Mesenchymal stem cell (in vitro differentiated cells and primary cell): ENCODE measurements at regions not wholly inside any gene's neighbourhood (a gene's known extent, or its start where the extent isn't known, plus 50 kb on each side); places are given as distances from the start of the nearest gene placed in this dataset.
A peak's percentile ranks its signal among the peaks of the same experiment; 100 is the strongest.

Experiments used
- DNase-seq: peaks from one replicate; pipeline ENCODE4 v3.0.0-alpha.2; 2013
- H2AFZ ChIP-seq: one replicate; pipeline ENCODE4 v1.6.1; 2013; ENCODE audit warnings: low read depth, mild to moderate bottlenecking, control low read depth, inconsistent platforms, low read length, moderate library complexity
- H2AK5ac ChIP-seq: 2 replicates; pipeline ENCODE4 v1.6.1; 2013; ENCODE audit warnings: low read length, moderate library complexity, mild to moderate bottlenecking, inconsistent platforms; ENCODE audit not compliant: severe bottlenecking
- H2BK120ac ChIP-seq: one replicate; pipeline ENCODE4 v1.6.1; 2013; ENCODE audit warnings: low read depth, mild to moderate bottlenecking, inconsistent platforms, low read length, moderate library complexity
- H2BK12ac ChIP-seq, 2 experiments: one replicate each; pipeline ENCODE4 v1.6.1; 2013; ENCODE audit warnings: inconsistent platforms in 2 of 2, low read length in 2 of 2, mild to moderate bottlenecking in 2 of 2, moderate library complexity in 2 of 2, control low read depth in 1 of 2
- H2BK15ac ChIP-seq: one replicate; pipeline ENCODE4 v1.6.1; 2013; ENCODE audit warnings: mild to moderate bottlenecking, low read depth, inconsistent platforms; ENCODE audit not compliant: poor library complexity, severe bottlenecking
- H2BK5ac ChIP-seq: 2 replicates; pipeline ENCODE4 v1.6.1; 2013; ENCODE audit warnings: low read depth, mild to moderate bottlenecking, low read length, control low read depth, inconsistent platforms; ENCODE audit not compliant: poor library complexity, severe bottlenecking
- H3K14ac ChIP-seq, 2 experiments: one replicate each; pipeline ENCODE4 v1.6.1; 2013; ENCODE audit warnings: inconsistent platforms in 2 of 2, low read length in 2 of 2, control low read depth in 1 of 2, mild to moderate bottlenecking in 1 of 2, moderate library complexity in 1 of 2
- H3K18ac ChIP-seq, 2 experiments: one replicate each; pipeline ENCODE4 v1.6.1; 2013; ENCODE audit warnings: inconsistent platforms in 2 of 2, low read length in 2 of 2, control low read depth in 1 of 2, low read depth in 1 of 2, mild to moderate bottlenecking in 1 of 2
- H3K23ac ChIP-seq, 2 experiments: one replicate each; pipeline ENCODE4 v1.6.1; 2013; ENCODE audit warnings: inconsistent platforms in 2 of 2, low read length in 2 of 2, mild to moderate bottlenecking in 2 of 2, moderate library complexity in 2 of 2, control low read depth in 1 of 2
- H3K27ac ChIP-seq: 2 replicates; pipeline ENCODE4 v1.5.1; 2013; ENCODE audit warnings: mild to moderate bottlenecking, moderate library complexity, low read length, control low read depth, inconsistent platforms; ENCODE audit not compliant: poor library complexity, severe bottlenecking
- H3K27me3 ChIP-seq, 2 experiments: 2 replicates each; pipeline versions ENCODE4 v1.6.1 to v1.7.0; 2013; ENCODE audit warnings: low read length in 2 of 2, mild to moderate bottlenecking in 2 of 2, moderate library complexity in 2 of 2, control low read depth in 1 of 2, inconsistent platforms in 1 of 2; ENCODE audit not compliant: control insufficient read depth in 1 of 2, insufficient read depth in 1 of 2
- H3K36me3 ChIP-seq, 2 experiments: 2 replicates each; pipeline versions ENCODE4 v1.6.1 to v1.7.0; 2013; ENCODE audit warnings: low read length in 2 of 2, control low read depth in 1 of 2, inconsistent platforms in 1 of 2, low read depth in 1 of 2, mild to moderate bottlenecking in 1 of 2; ENCODE audit not compliant: insufficient read depth in 2 of 2, control insufficient read depth in 1 of 2
- H3K4ac ChIP-seq, 2 experiments: one replicate each; pipeline ENCODE4 v1.6.1; 2013; ENCODE audit warnings: inconsistent platforms in 2 of 2, low read length in 2 of 2, mild to moderate bottlenecking in 2 of 2, moderate library complexity in 2 of 2, control low read depth in 1 of 2, low read depth in 1 of 2
- H3K4me1 ChIP-seq: 2 replicates; pipeline ENCODE4 v1.6.1; 2013; ENCODE audit warnings: low read depth, low read length, control low read depth; ENCODE audit not compliant: control insufficient read depth, insufficient read depth
- H3K4me2 ChIP-seq: 2 replicates; pipeline ENCODE4 v1.6.1; 2013; ENCODE audit warnings: low read length, mild to moderate bottlenecking, inconsistent platforms; ENCODE audit not compliant: poor library complexity, severe bottlenecking
- H3K4me3 ChIP-seq, 2 experiments: 2 replicates each; pipeline versions ENCODE4 v1.5.1 to v1.7.0; 2013; ENCODE audit warnings: low read length in 2 of 2, mild to moderate bottlenecking in 2 of 2, control low read depth in 1 of 2, low read depth in 1 of 2; ENCODE audit not compliant: insufficient read depth in 1 of 2
- H3K79me1 ChIP-seq: replicated peaks from 2 replicates; pipeline ENCODE4 v1.6.1; 2013; ENCODE audit warnings: mild to moderate bottlenecking, control low read depth, low read length, inconsistent platforms; ENCODE audit not compliant: poor library complexity, severe bottlenecking
- H3K9ac ChIP-seq: 2 replicates; pipeline ENCODE4 v1.7.0; 2013; ENCODE audit warnings: mild to moderate bottlenecking, low read length, moderate library complexity
- H3K9me3 ChIP-seq: 2 replicates; pipeline ENCODE4 v1.7.0; 2013; ENCODE audit warnings: mild to moderate bottlenecking, low read length; ENCODE audit not compliant: control insufficient read depth
- H4K8ac ChIP-seq: one replicate; pipeline ENCODE4 v1.6.1; 2013; ENCODE audit warnings: inconsistent platforms, mild to moderate bottlenecking, low read length, moderate library complexity
- H4K91ac ChIP-seq: one replicate; pipeline ENCODE4 v1.6.1; 2013; ENCODE audit warnings: mild to moderate bottlenecking, low read length, inconsistent platforms
- WGBS: methylation state at CpG from one replicate; pipeline ENCODE4 v1.1.7; 2013; ENCODE audit warnings: mixed read lengths; 5-methylcytosine and 5-hydroxymethylcytosine counted together

GRCh38 chr2:58516695-58517094, 275.6 kb upstream of the FANCL start:
- H3K9ac ChIP-seq: no peak overlapping the region
- H3K36me3 ChIP-seq: no peaks in the 10 kb centered on the region
- H3K4me1 ChIP-seq: no peaks in the 10 kb centered on the region
- H3K27me3 ChIP-seq: no peaks in the 10 kb centered on the region
- no peak overlapping the region for H3K4me2 ChIP-seq
- no peak overlapping the region for H3K4me3 ChIP-seq
- no peak overlapping the region for H3K27ac ChIP-seq
- no peak overlapping the region for H2BK5ac ChIP-seq
- no peaks in the 10 kb centered on the region for H3K9me3 ChIP-seq
- no peak overlapping the region for H2AFZ ChIP-seq
- DNase-seq: no peak
- H4K91ac ChIP-seq: no peak overlapping the region
- no peak overlapping the region for H4K8ac ChIP-seq
- 95% methylated on average over 1 of the region's 3 CpGs for WGBS
- H3K23ac ChIP-seq: no peak overlapping the region
- no peak overlapping the region for H3K14ac ChIP-seq
- no peak overlapping the region for H3K18ac ChIP-seq
- H3K4ac ChIP-seq: no peak overlapping the region
- H2AK5ac ChIP-seq: no peak overlapping the region
- no peaks in the 10 kb centered on the region for H3K79me1 ChIP-seq
- H2BK12ac ChIP-seq: no peak overlapping the region
- H2BK15ac ChIP-seq: no peak overlapping the region
- H2BK120ac ChIP-seq: no peak overlapping the region

GRCh38 chr2:58515827-58516573, 274.9 kb upstream of the FANCL start:
- no peaks in the 10 kb centered on the region for H3K36me3 ChIP-seq
- no peak overlapping the region for H4K91ac ChIP-seq
- DNase-seq: peak; percentile 6
- no peak overlapping the region for H3K4ac ChIP-seq
- H3K27me3 ChIP-seq: no peaks in the 10 kb centered on the region
- no peak overlapping the region for H2AK5ac ChIP-seq
- no peak overlapping the region for H3K4me2 ChIP-seq
- no peak overlapping the region for H2BK15ac ChIP-seq
- WGBS: 98% methylated on average over 2 of the region's 2 CpGs
- H3K9ac ChIP-seq: no peak overlapping the region
- no peak overlapping the region for H2AFZ ChIP-seq
- no peak overlapping the region for H2BK12ac ChIP-seq
- H2BK120ac ChIP-seq: no peak overlapping the region
- H3K27ac ChIP-seq: no peak overlapping the region
- H2BK5ac ChIP-seq: no peak overlapping the region
- H3K4me3 ChIP-seq: no peak overlapping the region
- H3K14ac ChIP-seq: no peak overlapping the region
- no peak overlapping the region for H3K23ac ChIP-seq
- H3K79me1 ChIP-seq: no peaks in the 10 kb centered on the region
- no peaks in the 10 kb centered on the region for H3K9me3 ChIP-seq
- H3K18ac ChIP-seq: no peak overlapping the region
- no peaks in the 10 kb centered on the region for H3K4me1 ChIP-seq
- peak overlapping the region; percentile 51 for H4K8ac ChIP-seq

GRCh38 chr2:58514252-58514651, 273.1 kb upstream of the FANCL start:
- no peak overlapping the region for H2AK5ac ChIP-seq
- no peak overlapping the region for H3K4me3 ChIP-seq
- H4K91ac ChIP-seq: no peak overlapping the region
- H2BK12ac ChIP-seq: no peak overlapping the region
- H3K4ac ChIP-seq: no peak overlapping the region
- no peaks in the 10 kb centered on the region for H3K4me1 ChIP-seq
- H3K79me1 ChIP-seq: no peaks in the 10 kb centered on the region
- no peak overlapping the region for H2BK120ac ChIP-seq
- no peak overlapping the region for H2AFZ ChIP-seq
- H3K14ac ChIP-seq: no peak overlapping the region
- H3K9ac ChIP-seq: no peak overlapping the region
- no peak overlapping the region for H3K27ac ChIP-seq
- no peak overlapping the region for H2BK15ac ChIP-seq
- no peaks in the 10 kb centered on the region for H3K9me3 ChIP-seq
- no peak overlapping the region for H3K18ac ChIP-seq
- H3K23ac ChIP-seq: no peak overlapping the region
- no peak overlapping the region for H4K8ac ChIP-seq
- no peak overlapping the region for H2BK5ac ChIP-seq
- H3K27me3 ChIP-seq: no peaks in the 10 kb centered on the region
- no peaks in the 10 kb centered on the region for H3K36me3 ChIP-seq
- no peak overlapping the region for H3K4me2 ChIP-seq
- no peak for DNase-seq

- H3K18ac ChIP-seq: no peak overlapping the region
- 100% methylated on average over 1 of the region's 1 CpG for WGBS
- H4K8ac ChIP-seq: no peak overlapping the region
- no peaks in the 10 kb centered on the region for H3K79me1 ChIP-seq
- no peak overlapping the region for H3K27ac ChIP-seq
- H3K9ac ChIP-seq: no peak overlapping the region
- no peak overlapping the region for H2BK5ac ChIP-seq
- no peak overlapping the region for H2BK120ac ChIP-seq
- no peaks in the 10 kb centered on the region for H3K27me3 ChIP-seq
- H3K4me2 ChIP-seq: no peak overlapping the region
- H2AK5ac ChIP-seq: no peak overlapping the region
- no peak overlapping the region for H2BK12ac ChIP-seq
- DNase-seq: no peak
- H3K23ac ChIP-seq: no peak overlapping the region
- no peak overlapping the region for H3K14ac ChIP-seq
- H3K36me3 ChIP-seq: no peaks in the 10 kb centered on the region
- H2BK15ac ChIP-seq: no peak overlapping the region
- no peak overlapping the region for H3K4me3 ChIP-seq
- no peaks in the 10 kb centered on the region for H3K4me1 ChIP-seq
- H3K4ac ChIP-seq: no peak overlapping the region
- H3K9me3 ChIP-seq: no peaks in the 10 kb centered on the region
- H4K91ac ChIP-seq: no peak overlapping the region
- no peak overlapping the region for H2AFZ ChIP-seq
Observed at GRCh38 chr2:58512878-58513277, 271.8 kb upstream of the FANCL start.
